Fibroblast of mammary gland (primary cell): ENCODE measurements at regions not wholly inside any gene's neighbourhood (a gene's known extent, or its start where the extent isn't known, plus 50 kb on each side); places are given as distances from the start of the nearest gene placed in this dataset.

Experiments
- DNase-seq: peaks from one replicate; pipeline ENCODE4 v3.0.0-alpha.2; 2010; ENCODE audit warnings: low read depth
- H3K4me3 ChIP-seq: 2 replicates; pipeline ENCODE4 v1.5.1; 2011; ENCODE audit warnings: low read depth, mild to moderate bottlenecking, low read length, moderate library complexity; ENCODE audit not compliant: control insufficient read depth
- CTCF ChIP-seq: conservative IDR thresholded peaks from 2 replicates; pipeline ENCODE4 v1.5.1; 2011; ENCODE audit warnings: low read depth, low read length, inconsistent platforms; ENCODE audit not compliant: control insufficient read depth, insufficient read depth

- TF ChIP-seq CTCF: no peak
- H3K4me3 ChIP-seq: no peak overlapping the region
- DNase-seq: peak; percentile 87
Observed at GRCh38 chr3:56862352-56863062, 60.8 kb upstream of the ARHGEF3 start.

GRCh38 chr3:56861511-56861910 lies 59.8 kb upstream of the ARHGEF3 start:
- no peak for TF ChIP-seq CTCF
- DNase-seq: no peak
- no peak overlapping the region for H3K4me3 ChIP-seq

- TF ChIP-seq CTCF: no peak
Observed at GRCh38 chr3:56860939-56861338, 59.2 kb upstream of the ARHGEF3 start.

GRCh38 chr3:56860351-56860750 lies 58.6 kb upstream of the ARHGEF3 start:
- no peak overlapping the region for H3K4me3 ChIP-seq
- DNase-seq: no peak
- no peak for TF ChIP-seq CTCF

More at GRCh38 chr3:56860939-56861338, 59.2 kb upstream of the ARHGEF3 start:
- H3K4me3 ChIP-seq: no peak overlapping the region
- DNase-seq: no peak

GRCh38 chr3:56858331-56858730 lies 56.6 kb upstream of the ARHGEF3 start:
- DNase-seq: no peak
- H3K4me3 ChIP-seq: no peak overlapping the region
- TF ChIP-seq CTCF: no peak

GRCh38 chr3:56857178-56857577 lies 55.4 kb upstream of the ARHGEF3 start:
- DNase-seq: peak; percentile 52
- TF ChIP-seq CTCF: no peak
- H3K4me3 ChIP-seq: no peak overlapping the region
